Fibroblast of mammary gland (primary cell): ENCODE measurements at regions not wholly inside any gene's neighbourhood (a gene's known extent, or its start where the extent isn't known, plus 50 kb on each side); places are given as distances from the start of the nearest gene placed in this dataset.

Experiments used
- DNase-seq: peaks from one replicate; pipeline ENCODE4 v3.0.0-alpha.2; 2010; ENCODE audit warnings: low read depth
- H3K4me3 ChIP-seq: 2 replicates; pipeline ENCODE4 v1.5.1; 2011; ENCODE audit warnings: low read depth, mild to moderate bottlenecking, low read length, moderate library complexity; ENCODE audit not compliant: control insufficient read depth
- CTCF ChIP-seq: conservative IDR thresholded peaks from 2 replicates; pipeline ENCODE4 v1.5.1; 2011; ENCODE audit warnings: low read depth, low read length, inconsistent platforms; ENCODE audit not compliant: control insufficient read depth, insufficient read depth

- no peak overlapping the region for H3K4me3 ChIP-seq
- DNase-seq, result peak; percentile 90
- TF ChIP-seq CTCF, result no peak
Observed at GRCh38 chr12:75706786-75707605, 195.6 kb upstream of the KRR1 start.

GRCh38 chr12:75705749-75706711 lies 194.6 kb upstream of the KRR1 start:
- H3K4me3 ChIP-seq, result no peak overlapping the region
- DNase-seq, result peak; percentile 99
- TF ChIP-seq CTCF, result peak; percentile 5

GRCh38 chr12:75704664-75705063 lies 193.3 kb upstream of the KRR1 start:
- no peak overlapping the region for H3K4me3 ChIP-seq
- TF ChIP-seq CTCF, result no peak
- DNase-seq, result peak; percentile 49

GRCh38 chr12:75704208-75704607 lies 192.8 kb upstream of the KRR1 start:
- no peak overlapping the region for H3K4me3 ChIP-seq
- TF ChIP-seq CTCF, result no peak
- DNase-seq, result no peak

GRCh38 chr12:75703131-75703530 lies 191.7 kb upstream of the KRR1 start:
- no peak for DNase-seq
- TF ChIP-seq CTCF, result no peak
- H3K4me3 ChIP-seq, result no peak overlapping the region

- H3K4me3 ChIP-seq, result no peak overlapping the region
- DNase-seq, result no peak
- TF ChIP-seq CTCF, result no peak
Observed at GRCh38 chr12:75702477-75703093, 191.2 kb upstream of the KRR1 start.
